ENCODE measurements at regions not wholly inside any gene's neighbourhood (a gene's known extent, or its start where the extent isn't known, plus 50 kb on each side); places are given as distances from the start of the nearest gene placed in this dataset.

GRCh38 chr18:6557770-6558248 lies 143.1 kb upstream of the L3MBTL4 start:
- no peak for TF ChIP-seq EZH2phosphoT487 (IDR thresholded peaks at IDR 0.05; ENCODE audit: low read depth, severe bottlenecking, unreplicated experiment)
- TF ChIP-seq CTCF (IDR thresholded peaks at IDR 0.05; ENCODE audit: poor library complexity), result no peak
